ENCODE measurements at regions not wholly inside any gene's neighbourhood (a gene's known extent, or its start where the extent isn't known, plus 50 kb on each side); places are given as distances from the start of the nearest gene placed in this dataset.
"Not testable (repeated sequence)": the region's sequence is repeated elsewhere in the genome, so short reads cannot be mapped to it uniquely, and the experiment has no call there.

DNA sequence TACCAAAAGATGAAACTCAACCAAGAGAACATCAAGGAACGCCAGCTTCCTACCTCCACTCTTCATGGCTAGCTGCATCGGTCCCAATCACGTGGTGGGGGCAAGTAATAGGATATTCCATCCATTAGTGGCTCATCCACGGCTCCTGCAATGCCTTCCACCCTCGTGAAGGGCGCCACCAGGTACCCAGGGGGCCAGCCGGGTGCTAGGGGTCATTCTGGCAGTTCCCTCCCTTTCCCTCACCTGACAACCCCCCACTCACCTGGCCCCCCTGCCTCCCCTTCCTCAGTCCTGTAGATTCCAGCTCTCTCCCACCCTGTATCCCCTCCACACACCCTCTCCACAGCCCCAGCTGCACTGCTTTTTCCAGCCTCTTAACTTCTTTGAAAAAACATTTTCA, 161.9 kb downstream of the URI1 start:
- no peak for DNase-seq (ENCODE audit: low spot score)

DNA sequence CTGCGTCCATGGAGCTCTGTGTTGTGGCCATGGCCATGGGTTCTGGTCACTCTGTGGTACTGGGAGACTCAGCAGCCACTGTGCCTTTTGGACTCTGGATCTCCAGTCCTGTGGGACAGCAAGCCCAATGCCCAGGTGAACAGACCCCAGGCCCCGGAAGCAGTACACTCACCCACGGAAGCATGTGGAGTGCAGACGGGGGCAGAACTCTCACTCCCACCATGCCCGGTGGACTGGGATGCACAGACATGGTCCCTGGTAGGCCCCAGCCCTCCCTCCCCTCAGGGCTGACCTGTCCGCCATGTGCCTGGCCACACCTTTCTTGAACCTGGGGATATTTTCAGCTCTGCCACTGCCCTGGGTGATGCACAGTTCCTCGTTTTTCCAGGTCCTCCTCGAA, 163.3 kb downstream of the URI1 start:
- no peak for DNase-seq (ENCODE audit: low spot score)

DNA sequence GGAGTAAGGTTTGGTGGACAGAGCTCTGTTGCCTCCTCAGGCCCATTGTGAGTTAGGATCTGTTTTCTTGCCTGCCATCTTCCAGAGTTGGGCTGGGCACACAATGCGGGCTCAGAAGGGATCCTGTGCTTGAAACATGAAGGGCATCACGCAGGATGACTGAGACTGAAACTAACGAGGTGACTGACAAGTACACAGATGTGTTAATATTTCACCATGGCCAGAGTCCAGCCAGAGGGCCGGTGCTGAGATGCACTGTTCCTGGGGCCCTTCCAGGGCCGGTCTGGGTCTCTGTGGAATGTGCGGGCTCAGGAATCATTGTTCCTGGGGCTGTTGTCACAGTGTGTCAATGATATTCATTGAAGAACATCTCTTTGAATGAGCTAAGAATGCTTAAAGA, 163.7 kb downstream of the URI1 start:
- no peak for DNase-seq (ENCODE audit: low spot score)

DNA sequence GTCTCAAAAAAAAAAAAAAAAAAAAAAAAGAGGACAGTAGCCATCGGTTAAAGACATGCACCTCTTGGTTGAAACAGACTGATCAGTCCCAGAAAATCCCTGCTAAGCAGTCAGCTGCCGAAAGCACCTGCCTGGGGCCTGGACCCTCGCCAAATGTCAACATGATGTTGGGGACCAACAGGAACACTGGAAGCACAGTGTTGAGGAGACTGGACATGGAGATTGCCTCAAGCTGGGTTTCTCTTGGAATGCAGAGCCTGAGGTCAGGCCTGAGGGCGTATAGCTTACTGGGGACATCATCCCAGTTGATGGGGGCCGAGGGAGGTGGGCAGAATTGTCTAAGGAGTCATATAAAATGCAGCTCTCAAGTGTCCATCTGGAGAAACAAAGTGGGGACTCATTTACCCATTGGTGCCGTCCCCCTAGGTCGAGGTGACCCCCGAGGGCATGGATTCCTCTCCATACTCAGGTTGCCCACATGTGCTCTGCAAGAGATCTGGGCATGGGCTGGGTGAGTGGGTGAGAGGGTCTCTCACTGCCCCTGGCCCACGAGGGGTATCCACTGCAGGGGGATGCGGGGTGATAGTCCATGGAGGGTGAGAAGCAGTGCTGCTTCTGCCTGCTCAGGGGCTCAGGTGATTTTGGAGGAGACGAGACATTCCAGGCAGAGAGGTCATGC, 164.5 kb downstream of the URI1 start:
- DNase-seq (ENCODE audit: low spot score): no peak

DNA sequence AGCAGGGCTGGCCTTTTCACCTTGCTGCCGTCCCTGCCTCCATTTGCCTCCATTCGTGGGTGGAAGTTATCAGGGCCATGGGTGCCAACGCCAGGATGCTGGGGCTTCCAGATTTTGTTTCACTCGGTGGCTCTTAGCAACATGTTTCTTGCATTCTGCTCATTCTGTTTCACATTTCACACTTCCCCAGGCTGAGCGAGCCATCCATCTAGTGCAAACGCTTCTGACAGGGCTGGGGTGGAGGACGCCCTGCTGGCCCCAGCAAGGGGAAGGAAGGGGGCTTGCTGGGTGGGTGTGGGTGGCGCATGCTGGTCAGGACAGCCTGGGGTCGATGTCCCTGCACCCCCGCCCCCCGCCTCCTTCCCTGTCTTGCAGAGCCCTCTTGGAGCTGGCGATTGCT, 165.2 kb downstream of the URI1 start:
- DNase-seq (ENCODE audit: low spot score): no peak

DNA sequence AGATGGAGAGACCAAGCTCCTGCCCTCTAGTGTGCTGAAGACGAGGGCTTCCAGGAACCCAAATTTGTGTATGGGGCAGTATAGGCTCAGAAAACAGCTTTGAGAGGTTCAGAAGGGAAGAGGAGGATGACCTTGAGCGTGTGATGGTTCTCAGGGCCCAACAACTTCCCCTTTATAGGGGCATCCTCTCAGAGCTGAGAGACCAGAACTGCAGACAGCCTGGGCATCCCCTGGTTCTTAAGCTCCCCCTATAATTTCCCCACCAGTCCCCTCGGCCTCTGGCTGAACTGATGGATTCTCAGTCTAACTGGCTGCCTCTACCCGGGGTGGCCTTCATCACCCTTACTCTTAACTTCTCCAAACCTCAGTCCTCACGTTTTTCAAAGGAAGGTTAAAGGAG, 167.5 kb downstream of the URI1 start:
- no peak for DNase-seq (ENCODE audit: low spot score)

DNA sequence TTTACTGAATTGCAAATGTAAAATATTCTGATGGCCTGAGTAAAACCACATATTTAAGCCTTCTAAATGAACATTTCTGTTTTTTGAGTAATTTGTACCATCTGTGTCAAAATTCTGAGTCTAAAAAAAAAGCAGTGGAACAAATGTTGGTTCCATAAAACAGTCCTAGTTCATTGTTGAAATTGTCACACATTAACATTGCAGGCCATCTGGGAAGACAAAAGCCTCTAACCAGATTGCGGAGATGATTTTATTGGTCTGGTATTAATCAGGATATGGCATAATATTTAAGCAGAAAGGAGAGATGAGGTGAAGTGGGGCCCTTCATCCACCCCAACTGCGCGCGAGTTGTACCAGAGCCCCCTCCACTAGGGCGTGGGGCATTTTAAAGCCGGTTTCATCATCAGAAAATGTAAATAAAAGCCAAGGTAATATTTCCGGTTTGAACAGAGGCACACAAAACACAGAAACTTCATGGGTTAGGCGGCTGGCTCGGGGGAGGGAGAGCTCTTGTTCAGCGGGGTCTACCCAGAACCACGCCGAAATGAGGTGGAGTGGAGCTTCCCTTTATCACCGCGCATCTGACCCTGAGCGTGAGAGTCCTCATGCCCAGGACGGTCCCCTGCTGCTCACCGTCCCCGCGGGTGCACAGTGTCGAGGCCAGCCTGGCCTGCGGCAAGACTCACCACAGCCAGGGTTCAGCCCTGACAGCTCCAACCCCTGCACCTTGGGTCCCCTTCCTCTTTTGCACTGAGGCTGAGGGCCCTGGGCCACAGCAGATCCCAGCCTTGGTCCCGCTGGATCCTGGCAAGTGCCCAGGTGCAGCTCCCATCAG, 169.2 kb downstream of the URI1 start:
- DNase-seq (ENCODE audit: low spot score): no peak

DNA sequence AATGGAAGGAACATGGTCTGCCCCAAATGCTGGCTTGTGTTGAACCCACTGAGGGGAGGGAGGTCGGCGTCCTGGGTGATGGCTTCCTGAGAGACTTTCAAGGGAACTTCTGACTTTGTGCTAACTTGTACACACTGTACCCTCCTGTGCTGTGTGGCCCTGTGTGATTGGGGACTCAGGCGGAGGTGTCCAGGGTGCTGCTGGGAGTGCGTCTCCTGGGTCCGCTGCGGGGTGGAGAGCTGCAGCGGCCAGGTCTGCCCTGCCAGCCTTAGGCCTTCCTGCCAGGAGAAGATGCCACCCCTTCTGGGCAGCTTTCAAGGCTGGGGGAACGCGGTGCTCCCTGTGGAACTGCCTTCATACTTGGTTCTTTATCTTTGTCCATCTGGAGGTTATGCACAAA, 170.1 kb downstream of the URI1 start:
- no peak for DNase-seq (ENCODE audit: low spot score)

DNA sequence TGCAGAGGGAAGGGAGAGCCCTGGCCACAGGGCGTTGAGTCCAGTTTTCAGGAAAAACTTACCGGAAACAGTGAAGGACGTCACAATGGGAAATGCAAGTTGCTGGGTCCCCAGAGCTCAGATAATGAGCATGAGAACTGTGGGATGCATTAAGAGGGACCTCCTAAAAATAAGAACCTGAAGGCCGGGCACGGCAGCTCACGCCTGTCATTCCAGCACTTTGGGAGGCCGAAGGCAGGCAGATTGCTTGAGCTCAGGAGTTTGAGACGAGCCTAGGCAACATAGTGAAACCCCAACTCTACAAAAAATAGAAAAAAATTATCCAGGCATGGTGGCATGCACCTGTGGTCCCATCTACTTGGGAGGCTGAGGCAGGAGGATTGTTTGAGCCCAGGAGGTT, 170.6 kb downstream of the URI1 start:
- DNase-seq (ENCODE audit: low spot score): no peak

DNA sequence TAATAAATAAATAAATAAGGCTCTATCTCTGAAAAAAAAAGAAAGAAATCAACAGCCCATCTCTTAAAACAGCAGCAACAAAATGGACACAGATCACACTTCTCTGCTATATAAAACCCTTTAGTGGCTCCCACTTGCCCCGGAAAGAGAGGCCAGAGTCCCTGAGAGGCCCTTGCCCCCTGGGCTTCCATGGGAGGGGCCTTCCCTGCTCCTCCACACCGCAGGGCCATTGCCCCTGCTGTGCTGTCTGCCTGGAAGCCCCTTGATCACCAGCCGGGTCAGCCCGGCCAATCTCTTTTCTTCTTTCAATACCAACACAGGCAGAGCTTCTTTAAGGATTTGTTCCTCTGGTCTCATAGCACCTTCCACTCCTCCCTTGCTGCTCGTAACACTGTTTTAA, 171.1 kb downstream of the URI1 start:
- no peak for DNase-seq (ENCODE audit: low spot score)

DNA sequence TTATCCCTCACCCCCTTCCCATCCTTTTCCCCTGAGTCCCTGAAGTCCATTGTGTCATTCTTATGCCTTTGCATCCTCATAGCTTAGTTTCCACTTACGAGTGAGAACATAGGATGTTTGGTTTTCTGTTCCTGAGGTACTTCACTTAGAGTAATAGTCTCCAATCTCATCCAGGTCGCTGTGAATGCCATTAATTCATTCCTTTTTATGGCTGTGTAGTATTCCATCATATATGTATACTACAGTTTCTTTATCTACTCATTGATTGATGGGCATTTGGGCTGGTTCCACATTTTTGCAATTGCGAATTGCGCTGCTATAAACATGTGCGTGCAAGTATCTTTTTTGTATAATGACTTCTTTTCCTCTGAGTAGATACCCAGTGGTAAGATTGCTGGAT, 172.1 kb downstream of the URI1 start:
- not testable (repeated sequence) for DNase-seq (ENCODE audit: low spot score)

DNA sequence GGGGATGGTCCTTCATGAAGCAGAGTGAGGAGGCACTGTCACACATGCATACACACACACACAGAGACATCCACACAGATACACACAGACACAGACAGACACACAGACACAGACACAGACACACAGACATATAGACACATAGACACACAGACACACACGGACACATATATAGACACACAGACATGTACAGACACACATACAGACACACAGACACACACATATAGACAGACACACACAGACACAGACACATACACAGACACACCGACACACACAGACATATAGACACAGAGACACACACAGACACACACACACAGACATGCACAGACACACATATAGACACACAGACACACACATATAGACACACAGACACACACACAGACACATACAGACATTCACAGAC, 173.9 kb downstream of the URI1 start:
- DNase-seq (ENCODE audit: low spot score): no peak

DNA sequence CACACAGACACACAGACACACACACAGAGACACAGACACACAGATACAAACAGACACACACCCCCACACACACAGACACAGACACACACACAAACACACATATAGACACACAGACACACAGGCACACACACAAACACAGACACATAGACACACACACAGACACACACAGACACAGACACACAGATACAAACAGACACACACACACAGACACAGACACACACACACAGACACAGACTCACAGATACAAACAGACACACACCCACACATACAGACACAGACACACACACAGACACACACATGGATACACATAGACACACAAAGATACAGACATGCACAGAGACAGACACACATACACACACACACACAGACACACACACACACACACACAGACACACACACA, 174.5 kb downstream of the URI1 start:
- no peak for DNase-seq (ENCODE audit: low spot score)

DNA sequence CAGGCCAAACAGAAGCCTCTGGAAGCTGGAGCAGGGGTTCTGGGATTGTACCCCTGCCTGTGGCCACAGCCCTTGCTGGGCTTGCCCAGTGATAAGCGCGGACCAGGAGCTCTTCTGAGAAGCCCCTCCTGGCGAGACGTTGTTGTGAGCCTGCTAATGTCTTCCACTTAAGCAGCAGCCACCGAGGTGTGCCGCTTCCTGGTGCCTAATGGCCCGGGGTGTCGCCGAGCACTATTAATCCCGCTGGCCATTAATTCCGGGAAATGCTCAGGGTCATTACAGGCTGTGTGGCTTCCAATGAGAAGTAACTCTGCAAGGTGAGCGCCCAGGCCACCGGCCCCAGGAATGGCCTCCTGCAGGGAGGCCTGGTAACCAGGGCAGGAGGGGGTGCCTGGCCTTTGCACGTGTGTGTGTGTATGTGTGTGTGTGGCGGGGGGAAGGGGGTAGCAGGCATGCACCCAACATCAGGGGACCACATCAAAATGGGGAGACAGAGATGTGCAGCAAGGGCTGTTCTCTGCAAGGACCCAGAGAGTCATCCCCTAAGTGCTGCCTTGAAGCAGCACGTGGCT, 175.0 kb downstream of the URI1 start:
- no peak for DNase-seq (ENCODE audit: low spot score)

DNA sequence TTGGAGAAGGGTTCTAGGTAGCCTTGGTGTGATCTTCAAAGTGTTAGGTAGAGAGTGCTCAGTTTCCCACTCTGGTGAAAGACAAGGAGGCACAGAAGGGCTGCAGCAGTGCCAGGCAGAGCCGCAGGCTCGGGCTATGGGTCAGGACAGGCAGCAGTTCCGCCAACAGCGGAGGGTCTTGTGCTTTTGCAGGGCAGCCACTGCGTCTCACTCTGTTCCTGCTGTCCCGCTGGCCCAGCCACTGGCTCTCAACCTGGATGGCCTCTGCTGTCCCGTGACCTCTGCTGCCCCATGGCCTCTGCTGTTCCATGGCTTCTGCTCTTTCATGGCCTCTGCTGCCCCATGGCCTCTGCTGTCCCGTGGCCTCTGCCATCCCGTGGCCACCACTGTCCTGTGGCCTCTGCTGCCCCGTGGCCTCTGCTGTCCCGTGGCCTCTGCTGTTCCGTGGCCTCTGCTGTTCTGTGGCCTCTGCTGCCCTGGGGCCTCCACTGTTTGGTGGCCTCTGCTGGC, 175.7 kb downstream of the URI1 start:
- no peak for DNase-seq (ENCODE audit: low spot score)

DNA sequence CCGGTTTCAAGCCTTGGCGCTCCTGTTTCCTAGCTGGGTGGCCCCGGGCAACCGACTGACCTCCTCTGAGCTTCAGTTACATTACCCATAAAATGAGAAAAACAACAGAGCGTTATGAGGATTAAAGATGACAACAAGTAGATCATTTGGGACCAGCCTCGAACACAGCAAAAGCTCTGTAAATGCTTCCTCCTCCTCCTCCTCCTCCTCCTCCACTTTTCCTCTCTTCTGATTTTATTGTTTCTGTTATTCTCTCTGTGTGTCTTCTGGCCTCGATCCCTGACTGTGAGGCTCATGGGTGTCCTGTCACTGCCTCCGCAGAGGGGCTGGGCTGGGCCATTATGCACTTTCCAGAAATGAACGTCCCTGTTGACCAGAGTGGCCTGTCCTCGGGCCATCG, 176.2 kb downstream of the URI1 start:
- DNase-seq (ENCODE audit: low spot score): no peak

DNA sequence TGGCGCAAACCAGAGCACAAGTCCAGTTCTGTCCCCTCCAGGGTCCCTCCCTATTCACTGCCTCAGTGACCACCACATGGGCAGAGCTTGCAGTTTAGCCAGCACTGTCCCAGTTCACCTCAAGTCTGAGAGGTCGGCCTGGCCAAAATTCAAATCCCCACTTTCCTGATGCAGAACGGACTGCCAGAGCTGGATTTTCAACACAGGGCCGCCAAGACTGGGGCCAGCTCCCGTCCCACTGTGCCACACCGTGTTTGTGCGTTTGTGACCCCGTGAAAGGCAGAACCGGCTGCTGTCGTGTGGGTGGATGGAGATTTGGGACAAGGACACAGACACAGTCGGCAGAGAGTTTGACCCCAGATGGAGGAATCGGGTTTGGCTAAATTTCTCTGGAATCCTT, 176.7 kb downstream of the URI1 start:
- DNase-seq (ENCODE audit: low spot score): no peak

DNA sequence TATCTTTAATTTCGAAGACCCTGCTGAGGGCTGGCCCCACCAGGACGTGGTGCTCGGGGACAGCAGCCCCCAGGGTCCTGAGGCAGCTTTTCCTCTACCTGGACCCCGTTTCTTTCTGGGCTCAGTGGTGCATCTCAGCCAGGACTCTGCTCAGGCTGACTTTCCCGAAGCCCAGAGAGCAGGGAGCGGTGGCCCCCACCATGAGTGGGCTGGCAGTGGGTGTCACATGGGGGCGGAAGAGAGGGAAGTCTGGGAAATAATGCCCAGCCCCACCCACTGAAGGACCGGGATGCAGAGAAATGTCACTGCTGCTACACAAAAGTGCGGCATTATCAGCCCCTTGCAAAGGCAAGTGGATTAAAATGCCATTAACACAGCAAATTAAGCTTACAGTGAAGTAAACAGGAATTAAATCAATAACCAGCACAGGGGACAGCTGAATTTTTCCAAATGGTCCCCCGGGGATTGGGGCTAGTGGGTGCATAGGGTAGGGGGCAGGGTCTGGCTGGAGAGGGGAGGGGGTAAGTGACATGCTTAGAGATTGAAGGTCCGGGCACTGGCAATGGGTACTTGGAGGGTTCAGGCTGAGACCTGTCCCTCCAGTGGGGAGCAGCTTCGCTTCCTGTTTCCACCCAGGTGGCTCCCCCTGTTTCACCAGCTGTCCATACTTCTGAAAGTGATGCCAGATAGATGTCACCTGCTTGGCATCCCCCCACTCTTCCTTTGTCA, 177.3 kb downstream of the URI1 start:
- no peak for DNase-seq (ENCODE audit: low spot score)

DNA sequence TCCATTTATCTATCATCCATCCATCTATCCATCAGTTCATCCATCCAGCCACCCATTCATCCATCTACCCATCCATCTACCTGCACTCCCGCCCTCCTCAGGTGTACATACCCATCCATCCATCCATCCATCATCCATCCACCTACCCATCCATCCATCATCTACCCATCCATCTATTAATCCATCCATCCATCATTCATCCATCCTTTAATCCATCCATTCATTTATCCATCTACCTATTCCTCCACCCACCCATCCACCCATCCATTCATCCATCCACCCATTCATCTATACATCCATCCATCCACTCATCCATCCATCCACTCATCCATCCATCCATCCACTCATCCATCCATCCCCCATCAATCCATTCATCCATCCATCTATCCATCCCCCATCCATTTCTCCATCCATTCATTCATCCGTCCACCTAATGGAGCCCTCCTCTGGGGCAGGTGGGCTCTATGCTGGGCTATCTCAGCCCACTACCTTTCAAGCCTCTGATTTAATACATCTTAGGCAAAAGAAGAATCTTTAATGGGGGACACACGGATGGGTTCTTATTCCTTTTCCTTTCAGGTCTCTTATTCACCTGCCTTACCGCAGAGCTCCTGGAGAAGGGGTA, 178.9 kb downstream of the URI1 start:
- DNase-seq (ENCODE audit: low spot score): no peak

DNA sequence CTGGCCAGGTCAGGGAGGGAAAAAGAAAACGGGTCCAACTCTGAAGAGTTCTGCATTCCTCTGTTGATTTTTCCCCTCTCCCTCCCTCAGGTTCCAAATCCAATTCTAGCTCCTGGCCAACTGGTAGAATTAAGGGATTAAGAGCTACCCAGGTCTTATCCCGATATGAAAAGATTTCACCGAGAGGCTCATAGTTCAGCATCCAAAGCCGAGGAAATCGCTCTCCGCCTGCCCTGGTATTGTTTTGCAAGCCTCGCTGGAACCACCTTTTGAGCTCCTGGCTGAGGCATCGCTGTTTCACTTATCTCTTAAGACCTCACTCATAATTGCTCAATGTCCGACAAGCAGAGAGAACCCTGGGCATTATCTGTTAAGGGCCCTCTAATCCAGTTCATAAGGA, 180.4 kb downstream of the URI1 start:
- DNase-seq (ENCODE audit: low spot score): no peak

DNA sequence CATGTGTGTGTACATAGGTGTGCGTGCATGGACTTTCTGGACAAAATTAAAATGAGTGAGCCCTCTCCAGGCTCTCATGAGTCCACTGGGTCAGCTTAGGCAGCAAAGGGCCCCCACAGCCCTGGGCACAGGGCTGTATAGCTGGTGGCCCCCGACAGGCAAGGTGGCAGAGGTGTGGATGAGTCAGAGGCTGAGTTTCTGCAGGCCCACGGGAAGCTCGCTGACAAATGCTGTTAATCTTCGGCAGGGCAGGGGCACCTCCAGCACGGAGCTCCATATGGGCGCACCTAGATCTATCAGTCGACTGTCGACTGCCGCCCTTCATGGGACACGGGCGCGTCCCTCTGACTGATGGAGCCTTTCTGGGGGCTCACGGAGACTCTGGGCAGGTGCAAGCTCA, 181.1 kb downstream of the URI1 start:
- DNase-seq (ENCODE audit: low spot score): no peak

DNA sequence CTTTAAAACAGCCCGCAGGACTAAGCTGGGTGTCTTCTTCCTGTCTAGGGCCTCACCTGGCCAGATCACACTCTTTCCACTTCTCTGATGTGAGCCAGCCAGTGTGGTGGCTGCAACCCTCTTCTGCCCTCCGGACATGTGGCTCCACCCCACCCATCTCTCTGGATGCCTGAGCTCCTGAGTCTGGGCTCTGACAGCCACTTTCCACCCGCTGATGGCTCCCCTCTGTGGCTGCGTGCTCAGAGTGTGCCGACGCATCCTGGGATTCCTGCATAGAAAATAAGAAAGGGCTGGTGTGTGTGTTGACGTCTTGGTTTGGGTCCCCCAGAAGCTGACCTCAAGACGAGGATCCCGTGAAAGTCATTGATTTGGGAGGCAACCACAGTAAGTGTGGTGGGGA, 181.6 kb downstream of the URI1 start:
- no peak for DNase-seq (ENCODE audit: low spot score)
